ENCODE measurements at regions not wholly inside any gene's neighbourhood (a gene's known extent, or its start where the extent isn't known, plus 50 kb on each side); places are given as distances from the start of the nearest gene placed in this dataset.

DNA sequence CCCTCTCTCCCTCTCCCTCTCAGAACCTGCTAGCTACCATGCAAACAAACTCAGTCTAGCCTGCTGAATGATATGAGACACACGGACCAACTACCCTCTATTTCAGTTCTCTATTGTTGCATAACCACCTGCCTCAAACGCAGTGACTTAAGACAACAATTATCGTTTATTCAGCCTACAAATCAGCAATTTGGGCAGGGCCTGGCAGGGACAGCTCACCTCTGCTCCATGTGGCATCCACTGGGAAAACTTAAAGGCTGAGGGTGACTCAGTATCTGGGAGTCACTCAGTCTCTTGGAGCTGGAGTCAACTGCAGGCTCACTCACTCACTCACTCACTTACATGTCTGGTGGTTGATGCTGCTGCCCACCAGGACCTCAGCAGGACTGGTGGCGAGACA lies 121.3 kb downstream of the SEC16B start:
- Histone ChIP-seq H3K27me3 (ENCODE audit: control insufficient read depth, insufficient read depth, low read length) (no peaks in the 10 kb centered on the region), H4K20me1 (ENCODE audit: control insufficient read depth, extremely low read depth, insufficient read depth, low read length) (no peaks in the 10 kb centered on the region), H3K4me1 (ENCODE audit: control insufficient read depth, extremely low read depth, insufficient read depth, low read length) (no peaks in the 10 kb centered on the region), H3K36me3 (ENCODE audit: control insufficient read depth, insufficient read depth, low read length) (no peaks in the 10 kb centered on the region), H2AFZ (ENCODE audit: low read length) (no peak overlapping the region), H3K9ac (ENCODE audit: insufficient read depth, low read length) (no peak overlapping the region), H3K27ac (ENCODE audit: insufficient read depth, low read length) (peak overlapping the region; percentile 49), H3K79me2 (ENCODE audit: control insufficient read depth, insufficient read depth, low read length) (no peaks in the 10 kb centered on the region), H3K9me3 (ENCODE audit: control insufficient read depth, insufficient read depth, low read depth, low read length) (no peaks in the 10 kb centered on the region), H3K4me3 (replicated peaks in 1 of 4; ENCODE audit: control extremely low read depth in 1 of 4, insufficient read depth in 1 of 4, low read depth in 3 of 4, low read length in 4 of 4) (no peak overlapping the region), H3K4me2 (ENCODE audit: extremely low read depth, insufficient read depth, low read length) (no peak overlapping the region)
- peak; percentile 12 to 78 for DNase-seq (ENCODE audit: low read depth in 2 of 2)
- no peak for TF ChIP-seq EZH2 (IDR thresholded peaks at IDR 0.05; ENCODE audit: low read length, missing control alignments)

DNA sequence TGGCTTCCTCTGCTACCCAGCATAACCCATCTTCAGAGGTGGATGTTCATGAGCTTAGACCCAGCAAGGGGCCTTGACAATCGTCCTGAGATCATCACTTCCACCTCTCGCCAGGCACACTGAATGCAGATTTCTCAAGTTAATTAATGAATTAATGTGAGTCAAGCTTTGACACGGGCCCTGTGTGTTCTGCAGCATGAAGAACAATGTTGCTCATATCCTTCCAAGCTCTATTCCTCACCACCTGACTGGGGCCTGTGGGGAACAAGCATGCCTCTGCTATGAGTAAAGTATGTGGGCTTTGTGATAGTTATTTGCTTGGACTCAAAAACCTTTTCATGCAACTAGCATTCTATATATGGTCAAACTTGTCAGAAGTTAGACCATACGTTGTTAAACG lies 122.0 kb downstream of the SEC16B start:
- TF ChIP-seq, protein P1, sequence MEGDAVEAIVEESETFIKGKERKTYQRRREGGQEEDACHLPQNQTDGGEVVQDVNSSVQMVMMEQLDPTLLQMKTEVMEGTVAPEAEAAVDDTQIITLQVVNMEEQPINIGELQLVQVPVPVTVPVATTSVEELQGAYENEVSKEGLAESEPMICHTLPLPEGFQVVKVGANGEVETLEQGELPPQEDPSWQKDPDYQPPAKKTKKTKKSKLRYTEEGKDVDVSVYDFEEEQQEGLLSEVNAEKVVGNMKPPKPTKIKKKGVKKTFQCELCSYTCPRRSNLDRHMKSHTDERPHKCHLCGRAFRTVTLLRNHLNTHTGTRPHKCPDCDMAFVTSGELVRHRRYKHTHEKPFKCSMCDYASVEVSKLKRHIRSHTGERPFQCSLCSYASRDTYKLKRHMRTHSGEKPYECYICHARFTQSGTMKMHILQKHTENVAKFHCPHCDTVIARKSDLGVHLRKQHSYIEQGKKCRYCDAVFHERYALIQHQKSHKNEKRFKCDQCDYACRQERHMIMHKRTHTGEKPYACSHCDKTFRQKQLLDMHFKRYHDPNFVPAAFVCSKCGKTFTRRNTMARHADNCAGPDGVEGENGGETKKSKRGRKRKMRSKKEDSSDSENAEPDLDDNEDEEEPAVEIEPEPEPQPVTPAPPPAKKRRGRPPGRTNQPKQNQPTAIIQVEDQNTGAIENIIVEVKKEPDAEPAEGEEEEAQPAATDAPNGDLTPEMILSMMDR (conservative IDR thresholded peaks at IDR 0.05 in 1 of 2, IDR thresholded peaks at IDR 0.05 in 1 of 2; ENCODE audit: low read depth in 1 of 2, low read length in 2 of 2): no peak
- no peak for TF ChIP-seq EZH2 (IDR thresholded peaks at IDR 0.05; ENCODE audit: low read length, missing control alignments)
- Histone ChIP-seq H3K79me2 (ENCODE audit: control insufficient read depth, insufficient read depth, low read length) (no peaks in the 10 kb centered on the region), H3K9ac (ENCODE audit: insufficient read depth, low read length) (no peak overlapping the region), H2AFZ (ENCODE audit: low read length) (no peak overlapping the region), H3K27ac (ENCODE audit: insufficient read depth, low read length) (no peak overlapping the region), H3K4me1 (ENCODE audit: control insufficient read depth, extremely low read depth, insufficient read depth, low read length) (no peaks in the 10 kb centered on the region), H3K36me3 (ENCODE audit: control insufficient read depth, insufficient read depth, low read length) (no peaks in the 10 kb centered on the region), H4K20me1 (ENCODE audit: control insufficient read depth, extremely low read depth, insufficient read depth, low read length) (no peaks in the 10 kb centered on the region), H3K4me2 (ENCODE audit: extremely low read depth, insufficient read depth, low read length) (no peak overlapping the region), H3K9me3 (ENCODE audit: control insufficient read depth, insufficient read depth, low read depth, low read length) (no peaks in the 10 kb centered on the region), H3K27me3 (ENCODE audit: control insufficient read depth, insufficient read depth, low read length) (no peaks in the 10 kb centered on the region), H3K4me3 (replicated peaks in 1 of 4; ENCODE audit: control extremely low read depth in 1 of 4, insufficient read depth in 1 of 4, low read depth in 3 of 4, low read length in 4 of 4) (no peak overlapping the region)
- peak; percentile 62 to 96 for DNase-seq (ENCODE audit: low read depth in 2 of 2)

- Histone ChIP-seq H3K9me3 (ENCODE audit: control insufficient read depth, insufficient read depth, low read depth, low read length) (no peaks in the 10 kb centered on the region), H3K4me2 (ENCODE audit: extremely low read depth, insufficient read depth, low read length) (no peak overlapping the region), H3K36me3 (ENCODE audit: control insufficient read depth, insufficient read depth, low read length) (no peaks in the 10 kb centered on the region), H3K79me2 (ENCODE audit: control insufficient read depth, insufficient read depth, low read length) (no peaks in the 10 kb centered on the region), H3K27ac (ENCODE audit: insufficient read depth, low read length) (no peak overlapping the region), H3K27me3 (ENCODE audit: control insufficient read depth, insufficient read depth, low read length) (no peaks in the 10 kb centered on the region), H3K4me3 (replicated peaks in 1 of 4; ENCODE audit: control extremely low read depth in 1 of 4, insufficient read depth in 1 of 4, low read depth in 3 of 4, low read length in 4 of 4) (no peak overlapping the region), H4K20me1 (ENCODE audit: control insufficient read depth, extremely low read depth, insufficient read depth, low read length) (no peaks in the 10 kb centered on the region), H3K4me1 (ENCODE audit: control insufficient read depth, extremely low read depth, insufficient read depth, low read length) (no peaks in the 10 kb centered on the region), H2AFZ (ENCODE audit: low read length) (no peak overlapping the region), H3K9ac (ENCODE audit: insufficient read depth, low read length) (no peak overlapping the region)
- DNase-seq (ENCODE audit: low read depth in 2 of 2): no peak
- TF ChIP-seq, protein P1 (conservative IDR thresholded peaks at IDR 0.05 in 1 of 2, IDR thresholded peaks at IDR 0.05 in 1 of 2; ENCODE audit: low read depth in 1 of 2, low read length in 2 of 2): no peak
- no peak for TF ChIP-seq EZH2 (IDR thresholded peaks at IDR 0.05; ENCODE audit: low read length, missing control alignments)
Observed at GRCh38 chr1:177838907-177839485, 130.9 kb downstream of the SEC16B start.
